HCT116 (cell line): ENCODE measurements at regions not wholly inside any gene's neighbourhood (a gene's known extent, or its start where the extent isn't known, plus 50 kb on each side); places are given as distances from the start of the nearest gene placed in this dataset.

Experiments
- ATAC-seq: fragments of 200-7000 bp; cut with Tn5 transposase; 2 replicates; pipeline ENCODE4 v1.9.1; 2020; ENCODE audit warnings: mild to moderate bottlenecking, moderate library complexity
- BruUV-seq: library from RNA; stranded (reverse); fragments of 400-500 nt; replicated peaks from 2 replicates; lab custom pipeline; 2021; lab: Mats Ljungman, UMichigan
- CTCF ChIA-PET: fragments of 300-600 bp; sonication (Branson Sonifier 250); formaldehyde crosslinking; loops from one replicate; lab custom pipeline; 2021; ENCODE audit warnings: antibody characterized with exemption; lab: Charles Lee
- POLR2A ChIA-PET: fragments of 300-600, 350-600 bp; sonication (Branson Sonifier 250); formaldehyde crosslinking; loops from one replicate; lab custom pipeline; 2021; ENCODE audit warnings: antibody characterized with exemption; lab: Charles Lee
- RAD21 ChIA-PET, 2 experiments: fragments of 300-600 bp; sonication (Branson Sonifier 250); formaldehyde crosslinking; loops; one replicate each; lab custom pipeline; 2023; ENCODE audit warnings: low total read pairs in 2 of 2; ENCODE audit not compliant: uncharacterized antibody in 2 of 2, unreplicated experiment in 2 of 2, low non-redundant PET in 1 of 2; lab: Charles Lee
- DNase-seq: peaks from one replicate; pipeline ENCODE4 v3.0.0-alpha.2; 2010; ENCODE audit warnings: low read depth, low spot score
- H2AFZ ChIP-seq: fragments of 200-600 bp; shearing (Covaris generic), sonication (generic); 2 replicates; pipeline ENCODE4 v1.6.1; 2017; ENCODE audit warnings: low read depth, mixed run types, mixed read lengths, antibody characterized with exemption, low read length; ENCODE audit not compliant: poor library complexity, severe bottlenecking
- H3K27ac ChIP-seq: 2 replicates; pipeline ENCODE4 v1.5.1; 2012; ENCODE audit warnings: low read depth, low read length
- H3K27me3 ChIP-seq: fragments of 200-600 bp; sonication (generic); 2 replicates; pipeline ENCODE4 v1.6.1; 2016; ENCODE audit warnings: mixed run types, low read length, mixed read lengths; ENCODE audit not compliant: insufficient read depth
- H3K36me3 ChIP-seq, 2 experiments: fragments of 200-500 bp in 1 of 2; fragments of 200-600 bp in 1 of 2; sonication (Bioruptor generic) in 1 of 2; sonication (generic) in 1 of 2; 2 replicates each; pipeline versions ENCODE4 v1.5.1 to v1.6.1; 2014 to 2016; ENCODE audit warnings: low read length in 2 of 2, inconsistent platforms in 1 of 2, mixed read lengths in 1 of 2, mixed run types in 1 of 2; ENCODE audit not compliant: insufficient read depth in 2 of 2, control insufficient read depth in 1 of 2
- H3K4me1 ChIP-seq, 2 experiments: fragments of 200-600 bp in 1 of 2; sonication (generic) in 1 of 2; 2 replicates each; pipeline versions ENCODE4 v1.5.1 to v1.6.1; 2012 to 2017; ENCODE audit warnings: low read length in 2 of 2, inconsistent platforms in 1 of 2, mild to moderate bottlenecking in 1 of 2, mixed read lengths in 1 of 2, mixed run types in 1 of 2, moderate library complexity in 1 of 2; ENCODE audit not compliant: insufficient read depth in 2 of 2, control insufficient read depth in 1 of 2
- H3K4me2 ChIP-seq: fragments of 200-600 bp; sonication (generic); 2 replicates; pipeline ENCODE4 v1.6.1; 2017; ENCODE audit warnings: mixed run types, low read length, mixed read lengths
- H3K4me3 ChIP-seq, 2 experiments: fragments of 200-600 bp in 1 of 2; sonication (generic) in 1 of 2; replicated peaks in 1 of 2; 2 replicates each; pipeline ENCODE4 v1.5.1; 2011 to 2016; ENCODE audit warnings: low read length in 2 of 2, control low read depth in 1 of 2, low read depth in 1 of 2, mild to moderate bottlenecking in 1 of 2, mixed read lengths in 1 of 2, mixed run types in 1 of 2
- H3K79me2 ChIP-seq: fragments of 200-600 bp; sonication (generic); 2 replicates; pipeline ENCODE4 v1.6.1; 2017; ENCODE audit warnings: mild to moderate bottlenecking, mixed run types, low read length, moderate library complexity, mixed read lengths; ENCODE audit not compliant: insufficient read depth
- H3K9ac ChIP-seq: fragments of 200-600 bp; sonication (generic); 2 replicates; pipeline ENCODE4 v1.6.1; 2016; ENCODE audit warnings: low read length, mixed read lengths
- H3K9me2 ChIP-seq: fragments of 200-600 bp; sonication (generic), shearing (Covaris generic); 2 replicates; pipeline ENCODE4 v1.6.1; 2017; ENCODE audit warnings: mixed run types, mild to moderate bottlenecking, moderate library complexity; ENCODE audit not compliant: insufficient read depth
- H3K9me3 ChIP-seq, 2 experiments: fragments of 200-500 bp in 1 of 2; fragments of 200-600 bp in 1 of 2; sonication (Bioruptor generic) in 1 of 2; sonication (generic) in 1 of 2; 2 replicates each; pipeline ENCODE4 v1.6.1; 2014 to 2017; ENCODE audit warnings: low read length in 2 of 2, mixed read lengths in 2 of 2, inconsistent platforms in 1 of 2, low read depth in 1 of 2, mild to moderate bottlenecking in 1 of 2, mixed run types in 1 of 2, moderate library complexity in 1 of 2; ENCODE audit not compliant: control insufficient read depth in 1 of 2, insufficient read depth in 1 of 2
- H4K20me1 ChIP-seq: fragments of 200-600 bp; sonication (generic), shearing (Covaris generic); 2 replicates; pipeline ENCODE4 v1.6.1; 2017; ENCODE audit warnings: mixed run types, mild to moderate bottlenecking, moderate library complexity; ENCODE audit not compliant: insufficient read depth
- ATF3 ChIP-seq: IDR thresholded peaks from 2 replicates; pipeline ENCODE4 v1.6.1; 2012
- CBX3 ChIP-seq: IDR thresholded peaks from 2 replicates; pipeline ENCODE4 v1.6.1; 2012; ENCODE audit warnings: low read depth
- EGR1 ChIP-seq: IDR thresholded peaks from 2 replicates; pipeline ENCODE4 v1.6.1; 2012; ENCODE audit warnings: low read depth
- MAX ChIP-seq: IDR thresholded peaks from 2 replicates; pipeline ENCODE4 v1.6.1; 2012
- POLR2A ChIP-seq: IDR thresholded peaks from 2 replicates; pipeline ENCODE4 v1.7.0; 2011; ENCODE audit warnings: borderline replicate concordance; ENCODE audit not compliant: insufficient read depth, insufficient read length; ENCODE audit errors: extremely low read depth
- POLR2AphosphoS5 ChIP-seq: IDR thresholded peaks from 2 replicates; pipeline ENCODE4 v1.6.1; 2011; ENCODE audit warnings: mild to moderate bottlenecking, low read depth, low read length, moderate library complexity
- REST ChIP-seq: IDR thresholded peaks from 2 replicates; pipeline ENCODE4 v1.6.1; 2012; ENCODE audit warnings: low read depth
- SP1 ChIP-seq: IDR thresholded peaks from 2 replicates; pipeline ENCODE4 v1.6.1; 2012; ENCODE audit warnings: low read depth
- YY1 ChIP-seq: IDR thresholded peaks from 2 replicates; pipeline ENCODE4 v1.6.1; 2011; ENCODE audit warnings: low read length, low read depth, moderate library complexity, mild to moderate bottlenecking; ENCODE audit not compliant: insufficient replicate concordance; ENCODE audit errors: extremely low read depth
- intact Hi-C: fragments of 100-400 bp; cut with micrococcal nuclease; formaldehyde crosslinking; loops from 2 replicates; pipeline ENCODE4 v1.10.0; 2022

GRCh38 chr5:19169426-19169825 lies 818.6 kb downstream of the CDH18 start:
- POLR2A ChIA-PET: no interaction called here
- intact Hi-C loops: no loop called here

More at GRCh38 chr5:19169426-19169825, 818.6 kb downstream of the CDH18 start:
- ATAC-seq (no peak), DNase-seq (no peak)
- Histone ChIP-seq H3K36me3 (no peaks in the 10 kb centered on the region), H3K9me2 (no peaks in the 10 kb centered on the region), H3K4me2 (no peak overlapping the region), H3K4me3 (no peak overlapping the region), H4K20me1 (no peaks in the 10 kb centered on the region), H3K27ac (no peak overlapping the region), H3K9ac (no peak overlapping the region), H2AFZ (no peak overlapping the region), H3K4me1 (no peaks in the 10 kb centered on the region), H3K27me3 (no peaks in the 10 kb centered on the region), H3K79me2 (no peaks in the 10 kb centered on the region), H3K9me3 (peaks cover 0 to 10% of the 10 kb centered on the region in 2 experiments; a peak in 1 of 4 replicates)
- TF ChIP-seq SP1 (no peak), ATF3 (no peak), EGR1 (no peak), REST (no peak), YY1 (no peak), POLR2A (no peak), CBX3 (no peak), MAX (no peak), POLR2AphosphoS5 (no peak)
- BruUV-seq: no TSS peak
- ChIA-PET CTCF (no interaction called here), RAD21 (no interaction called here)
